ENCODE measurements at regions not wholly inside any gene's neighbourhood (a gene's known extent, or its start where the extent isn't known, plus 50 kb on each side); places are given as distances from the start of the nearest gene placed in this dataset.

GRCh38 chr4:166277401-166277800 is 404.4 kb downstream of the TLL1 start:
- TF ChIP-seq CTCF (IDR thresholded peaks at IDR 0.05) (no peak), POLR2A (IDR thresholded peaks at IDR 0.05) (no peak)
